SH-SY5Y (cell line): ENCODE measurements at regions not wholly inside any gene's neighbourhood (a gene's known extent, or its start where the extent isn't known, plus 50 kb on each side); places are given as distances from the start of the nearest gene placed in this dataset.

ENCODE experiments used
- GATA2 ChIP-seq: IDR thresholded peaks from 2 replicates; pipeline ENCODE4 v1.6.1; 2011; ENCODE audit warnings: mild to moderate bottlenecking, low read depth, low read length
- GATA3 ChIP-seq: IDR thresholded peaks from 2 replicates; pipeline ENCODE4 v1.6.1; 2011; ENCODE audit warnings: low read depth, mild to moderate bottlenecking, low read length, moderate library complexity

- TF ChIP-seq GATA2 = no peak
- TF ChIP-seq GATA3 = no peak
Observed at GRCh38 chr17:21545064-21545463, 147.3 kb upstream of the KCNJ18 start.
